Mesendoderm (in vitro differentiated cells): ENCODE measurements at regions not wholly inside any gene's neighbourhood (a gene's known extent, or its start where the extent isn't known, plus 50 kb on each side); places are given as distances from the start of the nearest gene placed in this dataset.

Experiments
- DNase-seq: peaks from one replicate; pipeline ENCODE4 v3.0.0; 2013
- H2AK5ac ChIP-seq: 2 replicates; pipeline ENCODE4 v1.6.1; 2013; ENCODE audit warnings: low read length, inconsistent platforms
- H2BK120ac ChIP-seq: 2 replicates; pipeline ENCODE4 v1.6.1; 2013; ENCODE audit warnings: low read depth, mild to moderate bottlenecking, low read length, moderate library complexity, mixed read lengths
- H2BK15ac ChIP-seq: replicated peaks from 2 replicates; pipeline ENCODE4 v1.6.1; 2013; ENCODE audit warnings: low read depth, mild to moderate bottlenecking, moderate library complexity
- H2BK5ac ChIP-seq: 2 replicates; pipeline ENCODE4 v1.6.1; 2013; ENCODE audit warnings: low read length, inconsistent platforms
- H3K18ac ChIP-seq: 2 replicates; pipeline ENCODE4 v1.6.1; 2013; ENCODE audit warnings: mild to moderate bottlenecking, low read length, mixed read lengths
- H3K23ac ChIP-seq: one replicate; pipeline ENCODE4 v1.6.1; 2013; ENCODE audit warnings: low read length
- H3K27ac ChIP-seq: 2 replicates; pipeline ENCODE4 v1.5.1; 2013; ENCODE audit warnings: low read depth, mild to moderate bottlenecking, inconsistent platforms, low read length, moderate library complexity
- H3K27me3 ChIP-seq: 2 replicates; pipeline ENCODE4 v1.6.1; 2013; ENCODE audit warnings: low read length, control low read depth, mild to moderate bottlenecking, inconsistent platforms; ENCODE audit not compliant: insufficient read depth, poor library complexity
- H3K36me3 ChIP-seq: 2 replicates; pipeline ENCODE4 v1.6.1; 2013; ENCODE audit warnings: low read length, inconsistent platforms; ENCODE audit not compliant: control insufficient read depth, insufficient read depth
- H3K4ac ChIP-seq: one replicate; pipeline ENCODE4 v1.6.1; 2013; ENCODE audit warnings: low read depth, mild to moderate bottlenecking, low read length, moderate library complexity
- H3K4me1 ChIP-seq: 2 replicates; pipeline ENCODE4 v1.6.1; 2013; ENCODE audit warnings: low read depth, low read length, inconsistent platforms; ENCODE audit not compliant: control insufficient read depth
- H3K4me2 ChIP-seq: 2 replicates; pipeline ENCODE4 v1.6.1; 2013; ENCODE audit warnings: low read length
- H3K4me3 ChIP-seq: 2 replicates; pipeline ENCODE4 v1.5.1; 2013; ENCODE audit warnings: mild to moderate bottlenecking, low read length
- H3K56ac ChIP-seq: one replicate; pipeline ENCODE4 v1.6.1; 2013; ENCODE audit warnings: low read length
- H3K79me1 ChIP-seq: 2 replicates; pipeline ENCODE4 v1.6.1; 2013; ENCODE audit warnings: low read length, inconsistent platforms
- H3K79me2 ChIP-seq: 2 replicates; pipeline ENCODE4 v1.6.1; 2013; ENCODE audit warnings: mild to moderate bottlenecking, low read length; ENCODE audit not compliant: control insufficient read depth, insufficient read depth
- H3K9ac ChIP-seq: 2 replicates; pipeline ENCODE4 v1.6.1; 2013; ENCODE audit warnings: low read length, inconsistent platforms
- H4K5ac ChIP-seq: one replicate; pipeline ENCODE4 v1.6.1; 2013; ENCODE audit warnings: low read length
- H4K8ac ChIP-seq: one replicate; pipeline ENCODE4 v1.6.1; 2013; ENCODE audit warnings: low read depth, mild to moderate bottlenecking, control low read depth, low read length, moderate library complexity
- WGBS: extraction: QIAGEN DNeasy Blood & Tissue Kit; methylation state at CpG from one replicate; pipeline ENCODE4 v1.1.7; 2013; ENCODE audit warnings: low lambda C conversion rate, missing lambda C conversion rate; ENCODE audit not compliant: insufficient coverage; ENCODE audit errors: extremely low coverage; 5-methylcytosine and 5-hydroxymethylcytosine counted together

- Histone ChIP-seq H3K4me2 (no peak overlapping the region), H3K4me3 (no peak overlapping the region), H3K79me1 (no peaks in the 10 kb centered on the region), H2AK5ac (no peak overlapping the region), H3K56ac (no peak overlapping the region), H3K27ac (no peak overlapping the region), H2BK15ac (no peak overlapping the region), H3K36me3 (no peaks in the 10 kb centered on the region), H3K4ac (no peak overlapping the region), H3K4me1 (no peaks in the 10 kb centered on the region), H4K8ac (no peak overlapping the region), H4K5ac (no peak overlapping the region), H3K79me2 (no peaks in the 10 kb centered on the region), H3K23ac (no peak overlapping the region), H2BK120ac (no peak overlapping the region), H2BK5ac (no peak overlapping the region), H3K18ac (no peak overlapping the region), H3K9ac (no peak overlapping the region), H3K27me3 (no peaks in the 10 kb centered on the region)
- WGBS: no CpG with 5 or more reads among the region's 9 CpGs
- no peak for DNase-seq
Observed at GRCh38 chr7:96527133-96527827, 182.4 kb downstream of the SEM1 start.

GRCh38 chr7:96526496-96526895 lies 183.2 kb downstream of the SEM1 start:
- Histone ChIP-seq H3K79me2 (no peaks in the 10 kb centered on the region), H3K4me2 (no peak overlapping the region), H3K18ac (no peak overlapping the region), H2AK5ac (no peak overlapping the region), H3K79me1 (no peaks in the 10 kb centered on the region), H4K8ac (no peak overlapping the region), H3K56ac (no peak overlapping the region), H3K36me3 (no peaks in the 10 kb centered on the region), H2BK5ac (no peak overlapping the region), H2BK120ac (no peak overlapping the region), H3K23ac (no peak overlapping the region), H3K4me1 (no peaks in the 10 kb centered on the region), H3K27ac (no peak overlapping the region), H3K4me3 (no peak overlapping the region), H4K5ac (no peak overlapping the region), H3K27me3 (no peaks in the 10 kb centered on the region), H2BK15ac (no peak overlapping the region), H3K9ac (no peak overlapping the region), H3K4ac (no peak overlapping the region)
- no peak for DNase-seq
- WGBS: no CpG with 5 or more reads among the region's 1 CpG

GRCh38 chr7:96521068-96521894 lies 188.4 kb downstream of the SEM1 start:
- no peak overlapping the region for H3K4me3 ChIP-seq
- no peaks in the 10 kb centered on the region for H3K79me2 ChIP-seq
- no peak overlapping the region for H4K8ac ChIP-seq
- H2BK15ac ChIP-seq: no peak overlapping the region
- H3K79me1 ChIP-seq: no peaks in the 10 kb centered on the region
- H3K4ac ChIP-seq: no peak overlapping the region
- H3K18ac ChIP-seq: no peak overlapping the region
- H3K56ac ChIP-seq: no peak overlapping the region
- H3K27ac ChIP-seq: no peak overlapping the region
- no peak for DNase-seq
- no peaks in the 10 kb centered on the region for H3K4me1 ChIP-seq
- H3K23ac ChIP-seq: no peak overlapping the region
- H2AK5ac ChIP-seq: no peak overlapping the region
- WGBS: no CpG with 5 or more reads among the region's 13 CpGs
- no peaks in the 10 kb centered on the region for H3K36me3 ChIP-seq
- no peak overlapping the region for H4K5ac ChIP-seq
- H2BK120ac ChIP-seq: no peak overlapping the region
- no peaks in the 10 kb centered on the region for H3K27me3 ChIP-seq
- no peak overlapping the region for H3K9ac ChIP-seq
- no peak overlapping the region for H2BK5ac ChIP-seq
- H3K4me2 ChIP-seq: no peak overlapping the region

- Histone ChIP-seq H3K4me2 (no peak overlapping the region), H2AK5ac (no peak overlapping the region), H2BK5ac (no peak overlapping the region), H4K8ac (no peak overlapping the region), H3K4me1 (peaks cover 2% of the 10 kb centered on the region), H3K79me1 (no peaks in the 10 kb centered on the region), H3K56ac (no peak overlapping the region), H3K18ac (no peak overlapping the region), H4K5ac (no peak overlapping the region), H3K27me3 (no peaks in the 10 kb centered on the region), H3K4ac (no peak overlapping the region), H3K36me3 (no peaks in the 10 kb centered on the region), H2BK120ac (no peak overlapping the region), H3K27ac (no peak overlapping the region), H3K23ac (no peak overlapping the region), H3K9ac (no peak overlapping the region), H3K4me3 (no peak overlapping the region), H2BK15ac (no peak overlapping the region), H3K79me2 (no peaks in the 10 kb centered on the region)
- DNase-seq: no peak
- WGBS: no CpG with 5 or more reads among the region's 1 CpG
Observed at GRCh38 chr7:96508371-96508770, 186.5 kb upstream of the SLC25A13 start.

GRCh38 chr7:96503597-96503996 lies 181.7 kb upstream of the SLC25A13 start:
- no peak for DNase-seq
- Histone ChIP-seq H3K4me2 (no peak overlapping the region), H3K4me1 (peaks cover 2% of the 10 kb centered on the region), H3K4ac (no peak overlapping the region), H2AK5ac (no peak overlapping the region), H3K23ac (no peak overlapping the region), H3K18ac (no peak overlapping the region), H2BK5ac (no peak overlapping the region), H3K27me3 (no peaks in the 10 kb centered on the region), H3K27ac (no peak overlapping the region), H3K79me2 (no peaks in the 10 kb centered on the region), H3K9ac (no peak overlapping the region), H3K36me3 (no peaks in the 10 kb centered on the region), H3K79me1 (no peaks in the 10 kb centered on the region), H4K8ac (no peak overlapping the region), H4K5ac (no peak overlapping the region), H2BK120ac (no peak overlapping the region), H3K4me3 (no peak overlapping the region), H3K56ac (no peak overlapping the region), H2BK15ac (no peak overlapping the region)
- WGBS: no CpG with 5 or more reads among the region's 1 CpG
